Stimulated activated naive CD8-positive, alpha-beta T cell treated with anti-CD3 and anti-CD28 coated beads, Interleukin-15, amount 100 ng/mL, for 72 hours (primary cell): ENCODE measurements at regions not wholly inside any gene's neighbourhood (a gene's known extent, or its start where the extent isn't known, plus 50 kb on each side); places are given as distances from the start of the nearest gene placed in this dataset.

Experiments
- ATAC-seq: fragments of 150-1000 bp; cut with Tn5 transposase; 2 replicates; pipeline ENCODE4 v1.10.0; 2021; ENCODE audit warnings: mild to moderate bottlenecking, moderate library complexity
- DNase-seq, 2 donors: peaks; one replicate each; pipeline ENCODE4 v3.0.0; 2021 to 2022
- H3K27ac Mint-ChIP-seq, 2 donors: one replicate each; pipeline ENCODE4 v1.8.0; 2022; ENCODE audit warnings: mild to moderate bottlenecking in 2 of 2, mixed read lengths in 2 of 2, moderate library complexity in 2 of 2
- H3K27me3 Mint-ChIP-seq: one replicate; pipeline ENCODE4 v1.8.0; 2022; ENCODE audit warnings: mixed read lengths
- H3K4me1 Mint-ChIP-seq: one replicate; pipeline ENCODE4 v1.8.0; 2022; ENCODE audit warnings: mild to moderate bottlenecking, mixed read lengths
- H3K4me3 Mint-ChIP-seq, 2 donors: one replicate each; pipeline ENCODE4 v1.8.0; 2022; ENCODE audit warnings: mild to moderate bottlenecking in 2 of 2, mixed read lengths in 2 of 2, moderate library complexity in 1 of 2
- H3K9me3 Mint-ChIP-seq, 2 donors: one replicate each; pipeline ENCODE4 v1.8.0; 2022; ENCODE audit warnings: mixed read lengths in 2 of 2

GRCh38 chr5:17880869-17881268 is 246.6 kb downstream of the TAF11L14 start:
- peak overlapping the region in 1 of 2 donors; percentile 33 for H3K27ac Mint-ChIP-seq
- H3K4me3 Mint-ChIP-seq: no peak overlapping the region
- no peak for ATAC-seq
- no peak for DNase-seq
- H3K9me3 Mint-ChIP-seq: peaks cover 4 to 31% of the 10 kb centered on the region in 2 donors
- H3K4me1 Mint-ChIP-seq: no peaks in the 10 kb centered on the region
- no peaks in the 10 kb centered on the region for H3K27me3 Mint-ChIP-seq

GRCh38 chr5:17882760-17883488 is 248.7 kb downstream of the TAF11L14 start:
- Mint-ChIP-seq H3K4me3 (no peak overlapping the region), H3K27me3 (no peaks in the 10 kb centered on the region), H3K27ac (no peak overlapping the region), H3K4me1 (no peaks in the 10 kb centered on the region), H3K9me3 (peaks cover 4 to 23% of the 10 kb centered on the region in 2 donors)
- ATAC-seq (no peak), DNase-seq (no peak)

- Mint-ChIP-seq H3K4me1 (no peaks in the 10 kb centered on the region), H3K27me3 (no peaks in the 10 kb centered on the region), H3K4me3 (no peak overlapping the region), H3K9me3 (peaks cover 0 to 20% of the 10 kb centered on the region in 2 donors), H3K27ac (no peak overlapping the region)
- ATAC-seq (no peak), DNase-seq (no peak)
These were observed 253.9 kb downstream of the TAF11L14 start for GRCh38 chr5:17888155-17888554.

GRCh38 chr5:17890501-17890900 is 256.2 kb downstream of the TAF11L14 start:
- ATAC-seq (no peak), DNase-seq (no peak)
- H3K4me1 Mint-ChIP-seq: no peaks in the 10 kb centered on the region
- H3K9me3 Mint-ChIP-seq: peaks cover 0 to 6% of the 10 kb centered on the region in 2 donors
- no peak overlapping the region for H3K4me3 Mint-ChIP-seq
- H3K27ac Mint-ChIP-seq: no peak overlapping the region
- H3K27me3 Mint-ChIP-seq: no peaks in the 10 kb centered on the region

GRCh38 chr5:17891881-17892280 is 257.6 kb downstream of the TAF11L14 start:
- peaks cover 0 to 6% of the 10 kb centered on the region in 2 donors for H3K9me3 Mint-ChIP-seq
- H3K27ac Mint-ChIP-seq: no peak overlapping the region
- no peak overlapping the region for H3K4me3 Mint-ChIP-seq
- no peak for ATAC-seq
- no peaks in the 10 kb centered on the region for H3K4me1 Mint-ChIP-seq
- no peak for DNase-seq
- no peaks in the 10 kb centered on the region for H3K27me3 Mint-ChIP-seq

- DNase-seq (no peak), ATAC-seq (no peak)
- H3K4me1 Mint-ChIP-seq: no peaks in the 10 kb centered on the region
These were observed 258.9 kb downstream of the TAF11L14 start for GRCh38 chr5:17893026-17893635.

GRCh38 chr5:17895288-17896033 is 261.2 kb downstream of the TAF11L14 start:
- Mint-ChIP-seq H3K27me3 (no peaks in the 10 kb centered on the region), H3K4me1 (no peaks in the 10 kb centered on the region), H3K9me3 (peaks cover 0 to 6% of the 10 kb centered on the region in 2 donors), H3K27ac (no peak overlapping the region), H3K4me3 (no peak overlapping the region)
- ATAC-seq: no peak
- no peak for DNase-seq

More at GRCh38 chr5:17893026-17893635, 258.9 kb downstream of the TAF11L14 start:
- no peaks in the 10 kb centered on the region for H3K27me3 Mint-ChIP-seq
- H3K9me3 Mint-ChIP-seq: peaks cover 0 to 6% of the 10 kb centered on the region in 2 donors
- H3K4me3 Mint-ChIP-seq: no peak overlapping the region
- H3K27ac Mint-ChIP-seq: no peak overlapping the region

GRCh38 chr5:17896605-17897004 is 262.3 kb downstream of the TAF11L14 start:
- DNase-seq: no peak
- no peak for ATAC-seq
- H3K27ac Mint-ChIP-seq: no peak overlapping the region
- H3K27me3 Mint-ChIP-seq: no peaks in the 10 kb centered on the region
- peaks cover 0 to 6% of the 10 kb centered on the region in 2 donors for H3K9me3 Mint-ChIP-seq
- H3K4me3 Mint-ChIP-seq: no peak overlapping the region
- no peaks in the 10 kb centered on the region for H3K4me1 Mint-ChIP-seq

GRCh38 chr5:17897776-17898175 is 263.5 kb downstream of the TAF11L14 start:
- Mint-ChIP-seq H3K4me3 (no peak overlapping the region), H3K27me3 (no peaks in the 10 kb centered on the region), H3K27ac (no peak overlapping the region), H3K9me3 (no peaks in the 10 kb centered on the region), H3K4me1 (no peaks in the 10 kb centered on the region)
- DNase-seq: no peak
- ATAC-seq: no peak

GRCh38 chr5:17898766-17899165 is 264.5 kb downstream of the TAF11L14 start:
- ATAC-seq (no peak), DNase-seq (no peak)
- Mint-ChIP-seq H3K27ac (no peak overlapping the region), H3K4me3 (no peak overlapping the region), H3K4me1 (no peaks in the 10 kb centered on the region), H3K9me3 (no peaks in the 10 kb centered on the region), H3K27me3 (no peaks in the 10 kb centered on the region)

- no peak for DNase-seq
- Mint-ChIP-seq H3K27me3 (no peaks in the 10 kb centered on the region), H3K4me3 (no peak overlapping the region)
These were observed 272.8 kb downstream of the TAF11L14 start for GRCh38 chr5:17907094-17907493.

GRCh38 chr5:17910318-17910717 is 276.1 kb downstream of the TAF11L14 start:
- no peak overlapping the region for H3K27ac Mint-ChIP-seq
- no peak for ATAC-seq
- no peaks in the 10 kb centered on the region for H3K4me1 Mint-ChIP-seq
- H3K27me3 Mint-ChIP-seq: no peaks in the 10 kb centered on the region
- peaks cover 7 to 14% of the 10 kb centered on the region in 2 donors for H3K9me3 Mint-ChIP-seq
- H3K4me3 Mint-ChIP-seq: no peak overlapping the region
- DNase-seq: no peak

More at GRCh38 chr5:17907094-17907493, 272.8 kb downstream of the TAF11L14 start:
- ATAC-seq: no peak
- H3K4me1 Mint-ChIP-seq: no peaks in the 10 kb centered on the region
- peaks cover 7 to 14% of the 10 kb centered on the region in 2 donors for H3K9me3 Mint-ChIP-seq
- no peak overlapping the region for H3K27ac Mint-ChIP-seq

GRCh38 chr5:17912794-17913193 is 278.5 kb downstream of the TAF11L14 start:
- peaks cover 9 to 14% of the 10 kb centered on the region in 2 donors for H3K9me3 Mint-ChIP-seq
- H3K4me1 Mint-ChIP-seq: no peaks in the 10 kb centered on the region
- ATAC-seq: no peak
- DNase-seq: no peak
- no peak overlapping the region for H3K27ac Mint-ChIP-seq
- no peaks in the 10 kb centered on the region for H3K27me3 Mint-ChIP-seq
- H3K4me3 Mint-ChIP-seq: no peak overlapping the region

- Mint-ChIP-seq H3K27me3 (no peaks in the 10 kb centered on the region), H3K9me3 (peaks cover 9 to 20% of the 10 kb centered on the region in 2 donors), H3K4me1 (no peaks in the 10 kb centered on the region), H3K27ac (no peak overlapping the region), H3K4me3 (no peak overlapping the region)
- ATAC-seq: no peak
- no peak for DNase-seq
These were observed 282.2 kb downstream of the TAF11L14 start for GRCh38 chr5:17916446-17916845.

- ATAC-seq: no peak
- DNase-seq: no peak
- no peaks in the 10 kb centered on the region for H3K27me3 Mint-ChIP-seq
- H3K27ac Mint-ChIP-seq: no peak overlapping the region
- no peaks in the 10 kb centered on the region for H3K4me1 Mint-ChIP-seq
- no peak overlapping the region for H3K4me3 Mint-ChIP-seq
- H3K9me3 Mint-ChIP-seq: peaks cover 9 to 25% of the 10 kb centered on the region in 2 donors
These were observed 283.2 kb downstream of the TAF11L14 start for GRCh38 chr5:17917465-17917864.
